ENCODE measurements at regions not wholly inside any gene's neighbourhood (a gene's known extent, or its start where the extent isn't known, plus 50 kb on each side); places are given as distances from the start of the nearest gene placed in this dataset.
A peak's percentile ranks its signal among the peaks of the same experiment; 100 is the strongest.

DNA sequence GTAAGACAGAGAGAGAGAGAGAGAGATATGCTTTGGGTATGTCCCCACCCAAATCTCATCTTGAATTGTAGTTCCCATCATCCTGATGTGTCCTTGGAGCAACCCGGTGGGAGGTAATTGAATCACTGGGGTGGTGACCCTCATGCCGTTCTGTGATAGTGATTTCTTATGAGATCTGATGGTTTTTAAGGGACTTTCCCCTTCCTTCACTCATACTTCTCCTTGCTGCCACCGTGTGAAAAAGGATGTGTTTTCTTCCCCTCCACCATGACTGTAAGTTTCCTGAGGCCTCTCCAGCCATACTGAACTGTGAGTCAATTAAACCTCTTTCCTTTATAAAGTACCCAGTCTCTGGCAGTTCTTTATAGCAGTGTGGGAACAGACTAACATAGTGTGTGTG is 60.3 kb downstream of the EOMES start:
- no peak for TF ChIP-seq POLR2AphosphoS5 (IDR thresholded peaks at IDR 0.05; ENCODE audit: low read depth, low read length)
- TF ChIP-seq POLR2A (IDR thresholded peaks at IDR 0.05; ENCODE audit: low read depth, low read length): no peak
- no peak for TF ChIP-seq TAF1 (IDR thresholded peaks at IDR 0.05; ENCODE audit: borderline replicate concordance, low read depth, low read length)
- no peak for FAIRE-seq
- DNase-seq (ENCODE audit: insufficient read length): no peak

DNA sequence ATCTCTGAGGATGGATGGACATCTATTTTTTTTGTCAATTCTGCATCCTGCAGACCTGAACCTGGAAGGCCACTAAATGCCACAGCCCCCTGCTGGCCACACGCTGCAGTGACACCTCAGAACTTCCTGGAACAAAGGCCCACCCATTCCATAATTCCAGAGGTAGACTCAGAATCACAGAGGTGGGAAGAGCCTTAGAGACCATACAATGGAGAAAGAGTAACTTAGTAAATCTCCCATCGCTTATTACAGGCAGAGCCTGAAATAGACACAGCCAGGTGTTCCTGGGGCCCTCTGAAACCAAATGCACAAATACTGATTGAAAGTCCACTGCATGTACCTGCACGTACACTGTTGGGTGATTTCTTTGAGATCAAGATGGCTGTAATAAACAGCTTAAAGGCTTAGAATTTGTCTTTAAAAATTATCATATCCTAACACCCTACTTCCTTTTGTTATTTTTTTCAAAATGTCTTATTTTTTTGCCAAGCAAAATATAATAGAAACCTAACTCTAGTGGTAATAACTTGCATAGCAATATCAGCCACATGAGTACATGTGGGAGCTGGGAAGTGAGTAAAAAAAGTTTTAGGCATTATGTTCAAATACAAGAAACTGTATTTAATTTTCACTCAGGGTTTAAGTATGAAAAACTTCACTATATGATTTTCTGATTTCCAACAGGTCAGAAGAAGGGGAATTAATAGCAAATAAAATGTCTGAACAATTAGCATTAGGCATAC is 62.7 kb downstream of the EOMES start:
- FAIRE-seq: peak; percentile 72
- no peak for TF ChIP-seq POLR2AphosphoS5 (IDR thresholded peaks at IDR 0.05; ENCODE audit: low read depth, low read length)
- no peak for TF ChIP-seq TAF1 (IDR thresholded peaks at IDR 0.05; ENCODE audit: borderline replicate concordance, low read depth, low read length)
- TF ChIP-seq POLR2A (IDR thresholded peaks at IDR 0.05; ENCODE audit: low read depth, low read length): no peak
- DNase-seq (ENCODE audit: insufficient read length): peak; percentile 13

- TF ChIP-seq POLR2A (IDR thresholded peaks at IDR 0.05; ENCODE audit: low read depth, low read length) (no peak), POLR2AphosphoS5 (IDR thresholded peaks at IDR 0.05; ENCODE audit: low read depth, low read length) (no peak), TAF1 (IDR thresholded peaks at IDR 0.05; ENCODE audit: borderline replicate concordance, low read depth, low read length) (no peak)
- DNase-seq (ENCODE audit: insufficient read length) (no peak), FAIRE-seq (no peak)
Observed at GRCh38 chr3:27658741-27659140, 63.4 kb downstream of the EOMES start.

GRCh38 chr3:27657871-27658270 is 64.3 kb downstream of the EOMES start:
- no peak for TF ChIP-seq TAF1 (IDR thresholded peaks at IDR 0.05; ENCODE audit: borderline replicate concordance, low read depth, low read length)
- TF ChIP-seq POLR2A (IDR thresholded peaks at IDR 0.05; ENCODE audit: low read depth, low read length): no peak
- TF ChIP-seq POLR2AphosphoS5 (IDR thresholded peaks at IDR 0.05; ENCODE audit: low read depth, low read length): no peak

GRCh38 chr3:27657404-27657803 is 64.7 kb downstream of the EOMES start:
- DNase-seq (ENCODE audit: insufficient read length): no peak
- FAIRE-seq: no peak
- TF ChIP-seq TAF1 (IDR thresholded peaks at IDR 0.05; ENCODE audit: borderline replicate concordance, low read depth, low read length) (no peak), POLR2A (IDR thresholded peaks at IDR 0.05; ENCODE audit: low read depth, low read length) (no peak), POLR2AphosphoS5 (IDR thresholded peaks at IDR 0.05; ENCODE audit: low read depth, low read length) (no peak)

More at GRCh38 chr3:27657871-27658270, 64.3 kb downstream of the EOMES start:
- DNase-seq (ENCODE audit: insufficient read length) (no peak), FAIRE-seq (no peak)

DNA sequence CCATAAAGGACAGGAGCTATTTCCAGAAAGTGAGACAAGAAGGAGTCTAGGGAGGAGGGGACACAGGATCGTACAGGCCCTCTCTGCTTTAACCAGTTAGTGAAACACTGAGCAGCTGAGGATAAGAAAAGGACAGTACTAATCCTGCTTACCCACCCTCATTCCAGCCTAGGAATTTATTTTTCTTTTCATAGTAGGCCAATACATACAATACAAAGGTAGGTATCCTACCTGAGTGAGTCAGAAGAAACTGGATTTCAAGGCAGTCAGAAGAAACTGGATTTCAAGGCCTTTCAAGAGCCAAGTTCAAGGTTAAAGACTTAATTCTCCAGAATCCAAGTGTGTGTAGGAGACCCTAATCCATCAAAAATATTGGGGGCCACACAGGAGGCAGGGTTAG is 65.3 kb downstream of the EOMES start:
- DNase-seq (ENCODE audit: insufficient read length): no peak
- TF ChIP-seq POLR2AphosphoS5 (IDR thresholded peaks at IDR 0.05; ENCODE audit: low read depth, low read length) (no peak), POLR2A (IDR thresholded peaks at IDR 0.05; ENCODE audit: low read depth, low read length) (no peak), TAF1 (IDR thresholded peaks at IDR 0.05; ENCODE audit: borderline replicate concordance, low read depth, low read length) (no peak)
- FAIRE-seq: no peak

DNA sequence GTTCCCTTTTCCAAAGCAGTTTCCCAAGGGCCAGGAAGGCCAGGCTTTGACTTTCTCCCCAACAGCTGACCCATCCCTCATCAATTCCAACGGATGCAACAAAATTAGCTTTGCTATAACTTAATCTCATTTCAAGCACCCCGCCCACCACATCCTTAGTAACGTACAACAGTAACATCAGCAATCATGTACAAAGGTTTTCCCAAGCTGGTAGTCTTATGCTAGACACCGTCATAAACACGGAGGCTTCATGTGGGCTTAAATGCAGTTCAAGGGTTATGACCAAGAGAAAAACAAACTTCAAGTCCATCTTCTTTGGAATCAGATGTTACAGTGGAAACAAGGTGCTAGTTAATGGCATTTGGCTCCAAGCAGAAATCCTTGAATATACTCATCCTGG is 66.6 kb downstream of the EOMES start:
- TF ChIP-seq POLR2A (IDR thresholded peaks at IDR 0.05; ENCODE audit: low read depth, low read length) (no peak), TAF1 (IDR thresholded peaks at IDR 0.05; ENCODE audit: borderline replicate concordance, low read depth, low read length) (no peak), POLR2AphosphoS5 (IDR thresholded peaks at IDR 0.05; ENCODE audit: low read depth, low read length) (no peak)
- no peak for DNase-seq (ENCODE audit: insufficient read length)
- FAIRE-seq: no peak

DNA sequence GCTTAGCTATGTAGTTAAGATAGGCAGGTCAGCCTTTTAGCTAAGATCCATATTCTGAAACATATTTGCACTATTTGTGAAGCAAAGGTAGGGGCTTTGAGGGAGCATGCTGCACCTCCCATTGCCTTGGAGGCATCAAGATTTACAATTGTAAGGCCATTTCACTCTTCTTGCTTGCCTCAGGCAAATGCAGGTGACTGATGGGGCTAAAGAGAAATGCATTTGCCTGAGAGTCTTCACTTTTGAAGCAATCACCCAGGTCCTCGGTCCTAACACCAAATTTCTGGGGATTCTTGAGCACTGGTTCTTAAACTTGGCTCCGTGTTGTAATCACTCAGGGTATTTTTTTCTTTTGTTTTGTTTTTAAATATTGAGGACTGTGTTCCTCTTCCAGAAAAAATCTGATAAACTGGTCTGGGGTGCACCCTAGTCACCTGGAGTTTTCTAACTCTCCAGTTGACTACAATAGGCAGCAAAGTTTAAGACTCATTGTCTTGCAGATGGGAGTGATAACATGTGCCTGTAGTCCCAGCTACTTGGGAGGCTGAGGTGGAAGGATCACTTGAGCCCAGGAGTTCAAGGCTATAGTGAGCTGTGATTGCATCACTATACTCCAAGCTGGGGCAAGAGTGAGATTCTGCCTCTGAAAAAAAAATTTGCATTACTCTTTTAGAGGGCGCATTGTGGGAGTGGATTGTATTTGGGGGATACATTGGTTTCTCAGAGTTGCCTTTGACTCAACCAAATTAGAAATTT is 68.1 kb downstream of the EOMES start:
- no peak for FAIRE-seq
- TF ChIP-seq POLR2AphosphoS5 (IDR thresholded peaks at IDR 0.05; ENCODE audit: low read depth, low read length) (no peak), POLR2A (IDR thresholded peaks at IDR 0.05; ENCODE audit: low read depth, low read length) (no peak), TAF1 (IDR thresholded peaks at IDR 0.05; ENCODE audit: borderline replicate concordance, low read depth, low read length) (no peak)
- DNase-seq (ENCODE audit: insufficient read length): no peak

GRCh38 chr3:27649277-27649676 is 72.8 kb downstream of the EOMES start:
- DNase-seq (ENCODE audit: insufficient read length) (no peak), FAIRE-seq (no peak)
- TF ChIP-seq TAF1 (IDR thresholded peaks at IDR 0.05; ENCODE audit: borderline replicate concordance, low read depth, low read length) (no peak), POLR2A (IDR thresholded peaks at IDR 0.05; ENCODE audit: low read depth, low read length) (no peak), POLR2AphosphoS5 (IDR thresholded peaks at IDR 0.05; ENCODE audit: low read depth, low read length) (no peak)

DNA sequence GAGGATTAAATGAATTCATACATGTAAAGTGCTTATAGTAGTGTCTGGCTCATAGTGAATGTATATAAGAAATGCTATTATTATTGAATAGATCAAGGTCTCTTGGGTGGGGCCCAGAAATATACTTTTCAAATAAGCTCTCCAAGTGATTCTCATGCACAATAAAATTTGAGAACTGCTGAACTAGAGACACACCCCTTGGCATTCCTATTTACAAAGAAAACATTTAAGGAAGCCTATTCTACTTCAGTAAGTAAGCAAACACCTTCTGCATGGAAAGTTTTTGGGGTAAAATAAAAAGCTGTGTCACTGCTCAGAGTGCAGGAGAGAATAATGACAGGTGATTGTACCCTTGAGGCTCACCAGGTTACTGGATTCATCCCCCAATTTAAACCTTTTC is 75.2 kb downstream of the EOMES start:
- TF ChIP-seq TAF1 (IDR thresholded peaks at IDR 0.05; ENCODE audit: borderline replicate concordance, low read depth, low read length): no peak
- TF ChIP-seq POLR2AphosphoS5 (IDR thresholded peaks at IDR 0.05; ENCODE audit: low read depth, low read length): no peak
- TF ChIP-seq POLR2A (IDR thresholded peaks at IDR 0.05; ENCODE audit: low read depth, low read length): no peak
- DNase-seq (ENCODE audit: insufficient read length): no peak
- FAIRE-seq: no peak

GRCh38 chr3:27644941-27645340 is 77.2 kb downstream of the EOMES start:
- FAIRE-seq (no peak), DNase-seq (ENCODE audit: insufficient read length) (no peak)
- TF ChIP-seq POLR2AphosphoS5 (IDR thresholded peaks at IDR 0.05; ENCODE audit: low read depth, low read length) (no peak), POLR2A (IDR thresholded peaks at IDR 0.05; ENCODE audit: low read depth, low read length) (no peak), TAF1 (IDR thresholded peaks at IDR 0.05; ENCODE audit: borderline replicate concordance, low read depth, low read length) (no peak)

DNA sequence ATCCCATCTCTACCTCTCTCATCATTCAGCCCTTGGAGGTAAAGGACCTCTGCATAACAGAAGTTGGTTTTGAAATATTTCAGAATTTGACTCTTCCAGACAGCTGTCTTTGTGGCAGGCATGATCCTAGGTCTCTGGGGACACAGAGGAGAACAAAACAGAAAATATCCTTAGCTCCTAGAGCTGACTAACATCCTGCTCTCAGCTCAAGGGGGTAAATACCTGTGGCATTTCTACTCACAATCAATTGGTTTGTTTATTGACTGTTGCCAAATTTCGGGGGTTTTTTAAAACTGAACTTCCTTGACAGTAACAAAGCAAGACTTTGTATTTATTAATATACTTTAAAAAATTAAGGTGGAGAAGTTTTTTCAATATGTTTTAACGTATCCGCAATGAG is 78.8 kb downstream of the EOMES start:
- TF ChIP-seq TAF1 (IDR thresholded peaks at IDR 0.05; ENCODE audit: borderline replicate concordance, low read depth, low read length): no peak
- no peak for TF ChIP-seq POLR2A (IDR thresholded peaks at IDR 0.05; ENCODE audit: low read depth, low read length)
- TF ChIP-seq POLR2AphosphoS5 (IDR thresholded peaks at IDR 0.05; ENCODE audit: low read depth, low read length): no peak
- DNase-seq (ENCODE audit: insufficient read length): no peak
- no peak for FAIRE-seq

Data from GM12892 (cell line).